GM19025 (cell line): ENCODE measurements at regions not wholly inside any gene's neighbourhood (a gene's known extent, or its start where the extent isn't known, plus 50 kb on each side); places are given as distances from the start of the nearest gene placed in this dataset.

Experiments
- ATAC-seq: cut with Tn5 transposase; IDR thresholded peaks from one replicate; pipeline ENCODE4 v1.9.1; 2021; ENCODE audit warnings: mild to moderate bottlenecking, low read depth, moderate library complexity; ENCODE audit not compliant: unreplicated experiment

DNA sequence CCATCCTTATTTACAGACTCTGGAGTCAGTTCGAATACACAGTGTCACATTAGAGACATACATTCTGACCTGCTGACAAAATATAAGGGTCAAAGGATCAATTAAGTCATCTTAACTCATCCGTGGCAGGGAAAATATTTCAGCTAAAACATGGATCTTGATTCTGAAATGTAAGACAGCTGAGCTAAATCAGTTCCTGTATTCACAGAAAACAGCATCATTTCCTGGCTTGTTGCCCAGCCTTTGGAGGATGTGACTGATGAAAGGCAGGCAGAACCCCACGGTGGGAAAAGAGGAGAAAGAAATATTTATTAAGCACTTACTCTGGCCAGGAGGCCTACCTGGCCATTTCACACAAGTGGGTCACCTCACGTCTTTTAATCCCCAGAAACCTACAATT, 101.9 kb downstream of the GAS2L3 start:
- ATAC-seq = no peak

DNA sequence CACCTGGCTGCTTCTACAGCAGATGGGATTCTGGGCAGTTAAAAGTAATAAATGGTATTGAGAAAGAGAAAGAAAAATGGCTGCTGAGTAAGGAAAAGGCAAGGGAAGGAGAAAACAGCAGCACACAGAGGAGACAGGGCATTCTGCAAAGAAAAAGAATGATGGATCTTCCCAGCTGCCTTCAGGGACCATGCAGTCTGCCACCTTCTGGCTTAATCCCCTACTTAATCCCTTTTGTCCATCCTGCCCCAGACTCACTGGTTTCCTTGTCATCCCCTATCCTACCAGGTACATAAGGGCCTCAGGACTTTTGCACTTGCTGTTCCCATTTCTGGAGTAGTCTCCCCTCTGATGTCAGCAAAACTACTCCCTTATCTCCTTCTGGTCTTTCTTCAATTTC, 107.6 kb downstream of the GAS2L3 start:
- no peak for ATAC-seq

DNA sequence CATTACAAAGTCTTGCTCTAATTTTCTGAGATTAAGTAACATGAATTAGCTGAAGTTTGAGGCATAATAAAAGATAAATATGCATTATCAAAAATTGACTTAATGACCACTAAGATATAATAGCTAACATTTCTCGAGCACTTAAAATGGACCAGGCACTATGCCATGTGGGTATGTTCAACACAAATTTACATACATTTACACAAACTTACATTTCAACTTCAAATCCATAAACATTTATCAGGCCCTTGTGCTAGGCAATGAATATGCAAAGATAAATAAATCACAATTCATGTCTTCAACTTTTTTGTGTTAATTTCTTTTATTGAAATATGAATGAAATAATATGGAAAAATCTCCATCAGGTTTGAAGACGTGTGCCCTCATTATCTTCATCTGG, 108.7 kb downstream of the GAS2L3 start:
- ATAC-seq = no peak

DNA sequence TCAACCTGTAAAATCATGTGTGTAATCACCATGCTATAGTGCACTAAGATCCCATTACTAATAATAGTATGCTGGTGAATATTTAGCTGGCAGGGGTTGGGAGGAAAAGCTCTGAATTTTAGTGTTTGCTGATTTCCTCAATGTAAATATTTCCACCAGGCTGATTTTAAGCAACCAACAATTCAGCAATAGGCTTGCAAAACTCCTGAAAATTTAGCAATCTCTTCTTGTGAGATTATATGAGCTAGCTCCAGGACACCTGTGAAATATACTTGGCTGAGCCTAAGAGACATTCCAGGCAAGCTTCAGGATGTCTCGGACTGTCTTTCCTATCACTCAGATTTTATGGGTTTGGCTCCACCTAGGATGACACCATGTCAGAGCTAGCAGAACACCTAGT, 106.9 kb upstream of the ANO4 start:
- no peak for ATAC-seq

DNA sequence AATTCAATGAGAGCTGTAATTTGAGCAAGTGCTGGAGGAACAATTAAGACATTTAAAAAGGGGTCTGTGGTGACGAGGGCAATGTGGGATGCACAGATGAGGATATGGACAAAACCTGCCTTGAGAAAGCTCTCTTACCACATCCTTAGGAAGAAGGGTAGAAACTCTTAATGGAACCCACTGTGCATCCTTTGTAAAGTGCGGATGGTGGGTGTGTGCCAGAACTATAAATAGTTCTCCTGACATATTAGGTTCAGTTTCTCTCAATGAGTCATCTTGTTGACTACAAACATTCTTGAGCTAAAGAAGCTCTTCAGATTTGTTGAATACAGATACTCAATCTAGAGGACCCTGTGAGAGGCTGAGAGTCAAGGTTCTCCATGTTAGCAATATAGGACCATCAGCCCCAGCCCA, 106.1 kb upstream of the ANO4 start:
- no peak for ATAC-seq

DNA sequence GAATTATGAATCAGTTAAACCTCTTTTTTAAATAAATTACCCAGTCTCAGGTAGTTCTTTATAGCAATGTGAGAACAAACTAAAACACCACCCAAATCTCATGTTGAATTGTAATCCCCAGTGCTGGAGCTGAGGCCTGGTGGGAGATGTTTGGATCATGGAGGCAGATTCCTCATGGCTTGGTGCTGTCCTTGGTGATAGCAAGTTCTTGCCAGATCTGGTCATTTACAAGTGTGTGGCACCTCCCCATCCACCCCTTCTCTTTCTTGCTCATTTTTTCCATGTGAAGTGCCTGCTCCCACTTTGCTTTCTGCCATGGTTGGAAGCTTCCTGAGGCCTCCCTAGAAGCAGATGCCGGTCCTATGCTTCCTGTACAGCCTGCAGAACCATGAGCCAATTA, 102.1 kb upstream of the ANO4 start:
- ATAC-seq = no peak

DNA sequence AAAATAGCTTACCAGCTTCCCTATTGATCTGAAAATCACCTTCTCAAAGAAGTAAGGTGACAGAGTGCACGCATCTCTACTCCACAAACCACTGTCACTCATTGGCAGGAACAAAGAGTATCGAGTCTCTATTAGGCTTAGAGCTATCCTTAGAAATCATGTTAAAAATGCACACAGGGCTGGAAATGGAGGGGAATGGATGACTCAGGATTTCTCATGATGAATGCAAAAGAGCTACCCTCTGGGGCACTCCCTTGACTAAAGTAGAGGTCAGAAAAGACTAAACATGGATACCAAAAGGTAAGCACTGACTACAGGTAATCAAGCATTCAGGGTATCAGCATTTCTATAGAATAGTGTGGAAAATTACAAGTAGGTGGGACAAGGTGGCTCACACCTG, 96.1 kb upstream of the ANO4 start:
- ATAC-seq = no peak

DNA sequence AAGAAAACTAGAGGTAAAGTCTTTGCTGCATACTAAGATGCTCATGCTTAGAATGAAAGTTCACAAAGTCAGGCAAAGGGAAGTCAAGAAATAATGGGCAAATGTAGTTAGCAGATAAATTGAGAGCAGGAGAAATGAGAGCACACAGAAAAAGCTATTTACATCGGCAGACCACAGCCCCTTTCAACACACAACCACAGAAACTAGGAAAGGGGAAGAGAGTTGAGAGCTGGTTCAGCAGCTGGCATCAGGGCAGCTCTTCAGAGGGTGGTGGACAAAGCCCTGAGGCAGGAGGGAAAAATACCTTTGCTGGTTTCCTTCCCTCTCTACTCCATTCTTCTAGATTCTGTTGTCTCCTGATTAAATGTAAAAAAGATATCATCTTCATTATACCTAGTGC, 95.4 kb upstream of the ANO4 start:
- peak; percentile 67 for ATAC-seq

DNA sequence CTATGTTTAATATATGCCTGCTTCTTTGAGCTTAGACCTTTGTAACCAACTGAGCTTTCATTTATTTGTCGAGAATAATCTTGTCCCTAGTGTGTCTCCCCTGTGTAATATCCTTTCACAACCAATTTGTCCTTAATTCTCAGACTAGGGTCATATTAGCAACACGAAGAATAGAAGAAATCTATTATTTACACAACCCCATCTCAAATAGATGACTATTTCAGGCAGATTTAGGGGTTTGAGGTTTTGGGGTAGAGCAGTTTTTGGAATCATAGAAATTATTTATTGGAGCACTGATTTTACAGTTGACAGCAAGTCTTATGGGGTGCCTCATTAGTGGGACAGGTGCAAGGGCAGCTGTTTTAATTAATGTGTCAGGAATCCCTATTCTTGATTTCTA, 91.2 kb upstream of the ANO4 start:
- ATAC-seq = no peak

DNA sequence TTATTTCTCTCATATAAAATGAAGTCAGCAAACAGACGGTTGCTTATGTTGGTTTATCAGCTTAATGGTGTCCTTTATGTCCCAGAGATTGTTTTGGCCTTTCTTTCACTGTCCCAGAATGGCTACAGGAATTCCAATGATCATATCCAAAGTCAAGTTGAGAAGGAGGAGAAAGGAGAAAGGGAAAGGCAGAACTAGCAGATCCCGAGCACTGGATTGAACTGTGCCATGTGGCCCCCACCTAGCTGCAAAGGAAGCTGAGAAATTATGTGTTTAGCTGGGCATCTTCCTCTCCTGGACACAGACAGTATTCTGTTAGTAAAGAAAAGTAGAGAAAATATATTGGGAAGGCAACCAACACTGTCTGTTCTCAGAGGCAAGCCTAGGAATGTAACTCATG, 90.7 kb upstream of the ANO4 start:
- no peak for ATAC-seq

DNA sequence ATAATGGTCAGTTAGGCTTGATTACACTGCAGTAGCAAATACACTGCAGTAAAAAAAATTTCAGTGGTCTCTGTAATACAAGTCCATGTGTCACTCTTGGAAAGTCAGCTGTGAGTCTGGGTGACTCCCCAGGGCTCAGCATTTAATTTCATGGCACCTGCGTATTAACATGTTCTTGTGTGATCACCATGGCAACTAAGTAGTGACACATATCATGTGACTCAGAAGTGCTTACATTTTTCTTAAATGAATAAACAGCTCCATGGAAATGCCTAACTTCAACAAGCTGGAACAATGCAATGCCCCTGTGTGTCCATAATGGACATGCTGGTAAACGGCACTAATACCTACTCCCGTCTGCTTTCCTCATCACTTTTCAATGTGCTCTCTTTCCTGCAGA, 88.5 kb upstream of the ANO4 start:
- ATAC-seq = no peak

DNA sequence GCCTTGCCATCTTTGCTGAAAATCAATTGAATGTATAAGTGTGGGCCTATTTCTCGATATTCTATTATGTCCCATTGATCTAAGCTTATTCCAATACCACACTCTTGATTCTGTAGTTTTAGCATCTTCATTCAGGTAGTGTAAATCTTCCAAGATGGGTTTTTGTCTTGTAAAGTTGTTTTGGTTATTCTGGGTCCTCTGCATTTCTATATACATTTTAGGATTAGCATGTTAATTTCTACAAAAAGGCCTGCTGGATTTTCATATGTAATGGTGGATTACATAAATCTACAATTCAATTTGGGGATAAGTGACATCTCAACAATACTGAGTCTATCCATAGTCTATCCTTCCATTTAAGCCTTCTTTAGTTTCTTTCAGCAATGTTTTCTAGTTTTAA, 86.0 kb upstream of the ANO4 start:
- ATAC-seq = no peak

DNA sequence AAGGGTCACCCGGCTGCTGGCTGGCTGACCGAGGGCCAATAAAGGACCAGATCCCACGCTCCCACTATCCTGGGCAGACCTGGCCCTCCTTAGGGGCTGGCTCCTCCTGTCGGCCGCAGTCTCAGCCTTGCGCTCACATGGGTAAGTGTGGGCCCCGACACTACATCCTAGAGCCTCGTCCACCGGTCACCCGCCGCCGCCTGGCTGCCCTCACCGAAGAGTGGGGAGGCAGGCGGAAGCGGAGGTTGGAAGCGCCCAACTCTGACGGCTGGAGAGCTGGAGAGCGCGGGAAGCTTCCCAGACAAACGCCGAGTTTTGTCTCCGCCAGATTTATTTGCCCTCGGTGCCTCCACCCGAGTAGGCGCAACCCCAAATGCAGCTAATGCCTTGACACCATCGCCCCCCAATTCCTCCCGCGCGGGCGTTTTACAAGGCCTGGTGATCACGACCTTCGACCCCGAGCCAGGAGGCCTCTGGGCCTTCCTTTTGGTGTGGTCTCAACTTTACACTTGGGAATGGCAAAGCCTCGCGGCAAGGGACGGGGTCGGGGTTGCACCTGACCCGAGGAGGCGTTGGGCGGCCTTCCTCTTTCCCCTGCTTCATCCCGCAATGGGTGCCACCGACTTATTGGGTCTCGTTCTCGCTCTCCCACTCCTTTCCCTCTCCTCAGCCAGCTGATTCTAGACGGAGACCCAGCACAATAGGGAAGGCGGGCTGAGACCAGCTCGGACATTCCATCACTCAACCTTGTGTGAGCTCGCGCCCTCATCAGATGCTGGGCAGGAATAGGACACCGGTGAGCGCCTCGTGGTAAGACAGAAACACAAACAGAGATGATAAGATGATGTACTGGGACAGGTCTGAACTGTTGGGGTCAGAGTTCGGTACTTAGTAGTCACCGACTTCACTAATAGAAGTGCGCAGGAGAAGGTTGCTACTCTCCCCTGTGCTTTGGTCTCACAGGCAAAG, 78.3 kb upstream of the ANO4 start:
- ATAC-seq = no peak

DNA sequence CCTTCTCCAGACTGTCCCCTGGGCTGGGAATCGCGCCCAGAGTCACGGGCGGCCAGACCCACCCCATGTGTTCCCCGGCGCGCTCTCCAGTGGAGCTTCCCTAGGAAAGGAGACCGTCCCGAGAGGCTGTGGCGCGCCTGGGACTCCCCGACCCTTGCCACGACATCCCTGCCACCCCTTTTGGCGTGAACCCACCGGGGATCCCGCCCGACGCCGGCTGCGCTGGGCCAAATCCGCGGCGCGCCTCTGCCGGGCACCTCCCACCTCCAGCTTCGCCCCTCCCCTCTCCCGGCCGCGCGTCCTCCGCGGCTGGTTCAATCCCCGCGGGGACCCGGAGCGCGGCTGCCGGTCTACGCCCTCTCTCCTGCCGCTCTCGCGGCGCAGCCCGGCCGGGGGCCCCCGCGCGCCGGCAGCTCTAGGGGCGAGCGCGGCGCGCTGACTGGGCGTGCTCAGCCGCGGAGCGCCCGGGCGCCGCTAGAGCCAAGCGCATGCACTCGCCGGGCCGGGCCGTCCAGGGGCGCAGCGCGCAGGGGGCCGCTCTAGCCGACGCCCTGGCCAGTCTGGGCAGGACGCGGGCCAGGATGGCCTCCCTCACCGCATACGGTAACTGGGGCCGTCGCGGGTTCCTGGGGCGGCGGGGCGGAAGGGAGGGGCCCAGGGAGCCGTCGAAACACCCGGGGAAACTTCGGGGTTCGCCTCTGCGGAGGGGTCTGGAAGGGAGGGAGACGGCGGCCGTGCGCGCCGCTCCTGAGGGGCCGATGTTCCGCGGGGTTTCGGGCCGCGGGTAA, 77.4 kb upstream of the ANO4 start:
- no peak for ATAC-seq

DNA sequence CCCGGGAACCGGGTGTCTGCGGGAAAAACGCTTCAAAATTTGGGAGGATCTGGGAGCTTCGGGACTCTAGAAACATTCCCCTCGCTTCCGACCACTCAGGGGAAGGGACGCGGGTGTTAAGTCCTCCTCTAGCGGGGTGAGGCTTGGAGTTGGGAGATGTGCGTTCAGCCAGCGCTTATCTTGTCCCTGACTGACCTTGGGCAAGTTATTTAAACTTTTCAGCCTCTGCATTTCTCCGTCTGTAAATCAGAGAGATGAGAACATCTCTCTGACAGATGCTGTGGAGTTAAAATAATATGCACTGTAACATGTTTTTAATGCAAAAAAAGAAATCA, 76.9 kb upstream of the ANO4 start:
- ATAC-seq = no peak

DNA sequence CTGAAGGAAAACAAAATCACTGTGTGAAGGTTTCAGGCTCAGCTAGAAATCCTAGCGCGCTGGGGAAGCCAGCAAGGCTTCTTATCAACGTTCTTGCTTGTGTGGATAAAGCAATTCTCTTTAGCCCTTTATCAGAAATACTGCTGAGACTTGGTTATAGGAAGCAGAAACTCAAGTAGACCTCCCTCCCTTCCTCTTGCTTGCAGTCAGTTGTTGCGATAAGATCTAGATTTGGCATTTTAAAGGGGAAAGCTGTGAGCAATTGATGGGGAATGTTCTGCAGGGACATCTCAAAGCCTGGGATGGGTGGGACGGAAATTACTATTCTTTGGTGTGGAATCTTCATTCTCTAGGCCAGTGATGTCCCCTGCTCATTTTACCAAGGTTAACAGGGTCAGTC, 76.4 kb upstream of the ANO4 start:
- ATAC-seq = no peak

DNA sequence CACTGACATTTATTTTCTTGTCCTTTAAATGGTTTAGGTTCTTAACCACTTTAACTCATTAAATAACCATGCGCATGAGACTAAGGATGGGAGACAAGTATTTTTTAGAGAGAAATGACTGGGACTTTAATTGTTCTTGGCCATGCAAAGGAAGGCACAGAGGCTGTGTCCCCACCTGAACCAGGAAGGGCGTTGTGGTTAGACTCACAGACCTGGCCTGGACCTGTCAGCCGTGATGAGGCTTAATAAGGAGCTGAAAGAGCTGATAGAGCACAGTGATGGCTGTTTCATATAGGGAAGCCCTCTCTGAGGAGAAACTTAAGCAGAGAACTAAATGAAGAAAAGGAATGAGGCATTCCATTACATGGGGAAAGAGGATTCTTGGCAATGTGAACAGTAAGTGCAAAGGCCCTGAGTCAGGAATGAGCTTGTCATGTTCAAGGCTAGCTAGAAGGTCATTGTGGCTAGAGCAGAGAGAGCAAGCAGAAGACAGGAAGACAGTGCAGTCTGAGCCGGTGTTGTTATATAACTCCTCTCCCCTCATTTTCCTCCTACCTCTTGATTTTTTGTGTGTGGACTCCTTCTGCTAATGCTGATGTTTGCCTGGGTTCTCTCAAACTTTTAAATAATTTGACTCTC, 74.4 kb upstream of the ANO4 start:
- ATAC-seq = no peak

DNA sequence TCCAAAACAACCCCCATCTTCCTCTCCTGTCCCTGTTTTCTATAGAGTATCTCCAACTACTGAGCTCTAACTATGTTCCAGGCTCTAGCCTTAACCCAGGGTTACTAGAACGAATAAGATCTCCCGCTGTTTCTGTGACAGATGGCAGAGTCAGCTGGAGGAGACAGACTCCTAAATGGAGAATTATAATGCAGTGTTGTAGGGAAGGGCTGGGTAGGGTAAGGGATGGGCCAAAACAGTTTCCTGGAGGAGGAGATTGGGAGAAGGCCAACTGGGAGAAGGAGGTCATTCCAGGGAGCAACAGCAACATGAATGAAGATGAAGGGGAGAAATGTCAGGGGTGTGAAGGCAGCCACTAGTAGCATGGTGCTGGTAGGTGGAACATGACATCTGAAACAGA, 73.4 kb upstream of the ANO4 start:
- no peak for ATAC-seq

DNA sequence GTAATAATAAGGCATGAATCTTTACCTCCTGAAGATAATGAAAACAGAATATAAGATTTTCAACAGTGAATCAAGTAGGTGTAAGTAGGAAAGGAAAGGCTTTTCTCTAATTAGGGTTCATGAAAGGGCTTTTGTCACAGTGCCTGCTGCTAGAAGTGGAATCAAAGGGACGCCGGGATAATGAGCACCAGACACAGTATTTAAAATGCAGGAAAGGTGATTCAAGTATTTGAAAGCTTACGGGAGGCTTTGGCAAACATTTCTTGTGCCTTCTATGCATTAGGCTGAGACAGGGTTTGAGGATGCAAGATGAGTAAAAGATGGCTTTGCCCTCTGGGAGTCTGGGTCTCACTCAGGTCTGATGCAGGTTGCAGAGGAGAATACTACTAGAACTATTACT, 70.5 kb upstream of the ANO4 start:
- no peak for ATAC-seq

DNA sequence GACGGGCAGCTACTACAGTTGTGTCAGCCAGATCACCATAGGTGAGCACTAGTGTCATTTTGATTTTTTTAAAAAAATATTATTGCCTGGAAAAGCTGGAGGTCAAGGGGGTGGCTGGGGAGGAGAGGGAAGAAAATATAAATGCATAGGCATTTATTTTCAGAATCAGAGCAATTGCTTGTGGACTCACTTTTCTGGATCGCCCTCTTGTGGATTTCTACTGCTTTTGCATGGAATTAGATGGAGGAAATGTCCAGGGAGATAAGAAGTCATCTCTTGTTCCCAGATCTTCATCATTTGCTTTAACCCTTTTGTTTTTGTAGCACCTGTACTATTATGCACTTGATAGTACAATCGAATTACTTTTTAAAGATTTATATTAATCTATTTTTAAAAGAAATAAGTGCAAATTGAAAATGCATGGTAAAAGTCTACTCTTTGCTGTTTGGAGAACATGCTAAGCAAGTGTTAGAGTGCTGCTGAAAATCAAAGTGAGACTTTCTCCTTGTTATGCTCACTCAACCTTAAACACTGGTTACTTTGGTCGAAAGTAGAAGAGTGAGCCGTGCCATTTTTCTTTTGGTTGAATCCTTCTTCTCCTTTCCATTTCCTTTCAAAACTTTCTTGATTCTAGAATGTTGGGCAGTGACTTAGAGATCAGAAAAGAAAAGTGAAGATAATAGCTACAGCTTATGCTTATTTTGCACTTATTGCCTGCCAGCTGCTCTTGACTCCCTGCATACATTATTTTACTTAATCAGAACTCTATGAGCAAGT, 60.6 kb upstream of the ANO4 start:
- ATAC-seq = no peak

DNA sequence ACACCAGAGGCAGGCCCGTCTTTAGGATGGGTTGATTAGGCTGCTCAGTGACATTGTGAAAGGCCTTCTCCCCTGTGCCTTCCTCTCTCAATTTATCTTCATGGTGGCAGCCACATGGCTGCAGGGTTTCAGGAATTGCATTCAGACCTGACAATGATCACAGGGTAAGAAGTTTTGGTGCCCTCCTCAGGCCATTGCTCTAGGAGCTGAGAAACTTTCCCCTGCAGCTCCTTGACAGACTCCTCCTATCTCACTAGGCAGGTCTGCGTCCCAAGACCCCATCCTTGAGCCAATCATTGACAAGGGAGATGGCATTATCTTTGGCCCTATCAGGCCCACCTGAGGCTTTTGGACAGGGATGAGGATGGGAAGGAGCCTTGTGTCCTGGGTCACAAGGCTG, 57.4 kb upstream of the ANO4 start:
- ATAC-seq = no peak
